Hepatocyte (in vitro differentiated cells): ENCODE measurements at regions not wholly inside any gene's neighbourhood (a gene's known extent, or its start where the extent isn't known, plus 50 kb on each side); places are given as distances from the start of the nearest gene placed in this dataset.

Experiments used
- DNase-seq: peaks from one replicate; pipeline ENCODE4 v3.0.0-alpha.2; 2016; ENCODE audit warnings: low spot score
- H2AFZ ChIP-seq: fragments of 200-600 bp; sonication (generic); 2 replicates; pipeline ENCODE4 v1.6.0; 2016; ENCODE audit warnings: antibody characterized with exemption, mild to moderate bottlenecking
- H3K27ac ChIP-seq: fragments of 200-600 bp; sonication (generic); 2 replicates; pipeline ENCODE4 v1.5.1; 2016; ENCODE audit warnings: mild to moderate bottlenecking
- H3K27me3 ChIP-seq: fragments of 200-600 bp; sonication (generic); 2 replicates; pipeline ENCODE4 v1.6.1; 2016
- H3K36me3 ChIP-seq: fragments of 200-600 bp; sonication (generic); replicated peaks from 2 replicates; pipeline ENCODE4 v1.5.1; 2016; ENCODE audit warnings: low read depth; ENCODE audit not compliant: insufficient read depth
- H3K4me1 ChIP-seq: fragments of 200-600 bp; sonication (generic); 2 replicates; pipeline ENCODE4 v1.5.1; 2016; ENCODE audit warnings: mild to moderate bottlenecking, moderate library complexity; ENCODE audit not compliant: insufficient read depth
- H3K4me2 ChIP-seq: fragments of 200-600 bp; sonication (generic); 2 replicates; pipeline ENCODE4 v1.6.0; 2016
- H3K4me3 ChIP-seq: fragments of 200-600 bp; sonication (generic); 2 replicates; pipeline ENCODE4 v1.5.1; 2016; ENCODE audit warnings: mild to moderate bottlenecking
- H3K79me2 ChIP-seq: fragments of 200-600 bp; sonication (generic); 2 replicates; pipeline ENCODE4 v1.6.0; 2017; ENCODE audit warnings: mild to moderate bottlenecking
- H3K9me2 ChIP-seq: fragments of 200-600 bp; sonication (generic); replicated peaks from 2 replicates; pipeline ENCODE4 v1.6.0; 2017; ENCODE audit warnings: mild to moderate bottlenecking; ENCODE audit not compliant: insufficient read depth
- H3K9me3 ChIP-seq: fragments of 200-600 bp; sonication (generic); 2 replicates; pipeline ENCODE4 v1.5.1; 2016; ENCODE audit warnings: low read depth, mild to moderate bottlenecking
- H4K20me1 ChIP-seq: fragments of 200-600 bp; sonication (generic); 2 replicates; pipeline ENCODE4 v1.6.0; 2016; ENCODE audit warnings: mild to moderate bottlenecking; ENCODE audit not compliant: insufficient read depth, poor library complexity, severe bottlenecking
- EZH2 ChIP-seq: fragments of 200-600 bp; sonication (generic); IDR thresholded peaks from 2 replicates; pipeline ENCODE4 v1.6.1; 2016; ENCODE audit warnings: antibody characterized with exemption, mild to moderate bottlenecking, borderline replicate concordance
- EZH2phosphoT487 ChIP-seq: fragments of 200-600 bp; sonication (generic); IDR thresholded peaks from one replicate; pipeline ENCODE4 v1.6.1; 2018; ENCODE audit warnings: antibody characterized with exemption, mild to moderate bottlenecking, low read depth, moderate library complexity; ENCODE audit not compliant: unreplicated experiment, severe bottlenecking
- WGBS: methylation state at CpG from one replicate; pipeline ENCODE4 v1.1.6; 2016; ENCODE audit warnings: low lambda C conversion rate; ENCODE audit errors: missing lambda C conversion rate; 5-methylcytosine and 5-hydroxymethylcytosine counted together
- TF ChIP-seq, protein P1 (sequence below): fragments of 200-600 bp; sonication (generic); IDR thresholded peaks from 2 replicates; pipeline ENCODE4 v1.5.1; 2016; ENCODE audit warnings: antibody characterized with exemption, mild to moderate bottlenecking; ENCODE audit not compliant: poor library complexity

DNA sequence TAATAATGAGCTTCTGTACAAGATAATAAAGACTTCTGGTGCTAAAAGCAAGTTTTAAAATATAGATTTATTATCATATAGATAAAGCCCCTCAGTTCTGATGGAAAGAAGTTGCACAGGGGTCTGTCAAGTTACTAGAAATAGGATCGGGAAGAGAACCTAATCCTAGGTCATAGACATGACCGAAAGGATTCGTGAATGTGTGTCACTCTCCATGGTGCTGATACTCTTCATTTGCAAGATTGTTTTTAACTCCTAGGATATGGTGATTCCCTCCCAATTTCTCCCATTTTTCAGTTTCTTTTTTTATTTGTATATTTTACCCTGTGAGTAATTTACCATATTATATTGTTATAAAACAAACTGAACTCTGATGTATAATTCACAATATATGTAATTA is 58.9 kb upstream of the CTNNA2 start:
- no peaks in the 10 kb centered on the region for H4K20me1 ChIP-seq
- no peak overlapping the region for H3K27ac ChIP-seq
- no peaks in the 10 kb centered on the region for H3K9me3 ChIP-seq
- TF ChIP-seq EZH2phosphoT487 (no peak), EZH2 (no peak)
- TF ChIP-seq, protein P1, sequence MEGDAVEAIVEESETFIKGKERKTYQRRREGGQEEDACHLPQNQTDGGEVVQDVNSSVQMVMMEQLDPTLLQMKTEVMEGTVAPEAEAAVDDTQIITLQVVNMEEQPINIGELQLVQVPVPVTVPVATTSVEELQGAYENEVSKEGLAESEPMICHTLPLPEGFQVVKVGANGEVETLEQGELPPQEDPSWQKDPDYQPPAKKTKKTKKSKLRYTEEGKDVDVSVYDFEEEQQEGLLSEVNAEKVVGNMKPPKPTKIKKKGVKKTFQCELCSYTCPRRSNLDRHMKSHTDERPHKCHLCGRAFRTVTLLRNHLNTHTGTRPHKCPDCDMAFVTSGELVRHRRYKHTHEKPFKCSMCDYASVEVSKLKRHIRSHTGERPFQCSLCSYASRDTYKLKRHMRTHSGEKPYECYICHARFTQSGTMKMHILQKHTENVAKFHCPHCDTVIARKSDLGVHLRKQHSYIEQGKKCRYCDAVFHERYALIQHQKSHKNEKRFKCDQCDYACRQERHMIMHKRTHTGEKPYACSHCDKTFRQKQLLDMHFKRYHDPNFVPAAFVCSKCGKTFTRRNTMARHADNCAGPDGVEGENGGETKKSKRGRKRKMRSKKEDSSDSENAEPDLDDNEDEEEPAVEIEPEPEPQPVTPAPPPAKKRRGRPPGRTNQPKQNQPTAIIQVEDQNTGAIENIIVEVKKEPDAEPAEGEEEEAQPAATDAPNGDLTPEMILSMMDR, result no peak
- H3K4me1 ChIP-seq, result no peaks in the 10 kb centered on the region
- no peak overlapping the region for H2AFZ ChIP-seq
- no peak overlapping the region for H3K4me2 ChIP-seq
- 14% methylated on average over 3 of the region's 3 CpGs for WGBS
- H3K36me3 ChIP-seq, result no peaks in the 10 kb centered on the region
- H3K9me2 ChIP-seq, result no peaks in the 10 kb centered on the region
- no peak overlapping the region for H3K4me3 ChIP-seq
- peak; percentile 34 for DNase-seq
- H3K79me2 ChIP-seq, result no peaks in the 10 kb centered on the region
- H3K27me3 ChIP-seq, result no peaks in the 10 kb centered on the region

DNA sequence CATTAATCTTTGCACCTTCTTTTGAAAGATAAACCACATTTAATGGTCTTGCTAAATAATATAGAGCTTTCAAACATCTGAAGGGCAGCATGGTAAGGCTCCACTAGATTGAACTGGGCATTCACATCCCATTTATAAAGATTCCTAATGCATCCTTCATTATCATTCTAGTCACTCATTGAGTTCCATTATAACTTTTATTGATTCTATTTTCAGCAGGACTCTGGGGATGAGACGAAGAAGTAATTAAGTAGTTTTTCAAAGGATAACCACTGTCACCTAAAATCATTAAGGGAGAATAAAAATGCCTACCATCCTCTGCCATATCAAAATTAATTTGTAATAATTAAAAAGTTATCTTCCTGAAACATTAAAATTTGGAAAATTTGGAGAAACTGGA is 60.2 kb upstream of the CTNNA2 start:
- no peak overlapping the region for H3K4me2 ChIP-seq
- DNase-seq, result no peak
- H3K4me1 ChIP-seq, result no peaks in the 10 kb centered on the region
- no peaks in the 10 kb centered on the region for H3K36me3 ChIP-seq
- H3K4me3 ChIP-seq, result no peak overlapping the region
- H3K79me2 ChIP-seq, result no peaks in the 10 kb centered on the region
- no peak overlapping the region for H2AFZ ChIP-seq
- no peaks in the 10 kb centered on the region for H4K20me1 ChIP-seq
- no peak overlapping the region for H3K27ac ChIP-seq
- no peaks in the 10 kb centered on the region for H3K9me3 ChIP-seq
- 73% methylated on average over 1 of the region's 1 CpG for WGBS
- no peaks in the 10 kb centered on the region for H3K27me3 ChIP-seq
- no peaks in the 10 kb centered on the region for H3K9me2 ChIP-seq
- TF ChIP-seq EZH2phosphoT487, result no peak
- TF ChIP-seq EZH2, result no peak
- TF ChIP-seq, protein P1, result no peak

DNA sequence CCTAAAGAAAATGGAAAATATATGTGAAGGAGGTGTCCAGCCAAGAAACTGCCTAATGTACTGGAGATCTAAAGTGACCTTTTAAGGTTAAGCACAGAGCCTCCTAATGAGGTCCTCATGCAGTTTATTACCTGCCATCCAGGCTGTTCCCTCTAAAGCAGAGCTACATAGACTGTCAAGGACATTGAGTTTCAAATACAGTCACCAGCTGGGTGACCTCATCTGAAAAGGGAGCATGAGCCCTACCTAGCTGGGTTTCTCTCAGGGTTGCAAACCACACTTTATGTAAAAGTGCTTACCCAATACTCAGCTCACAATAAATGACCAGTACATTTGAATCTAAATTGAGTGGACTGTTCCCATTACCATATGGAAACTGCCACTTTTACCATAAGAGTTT is 65.4 kb upstream of the CTNNA2 start:
- DNase-seq, result no peak
- TF ChIP-seq EZH2phosphoT487, result no peak
- no peak for TF ChIP-seq EZH2
- TF ChIP-seq, protein P1, result no peak
- Histone ChIP-seq H3K4me1 (no peaks in the 10 kb centered on the region), H3K9me2 (no peaks in the 10 kb centered on the region), H4K20me1 (no peaks in the 10 kb centered on the region), H3K9me3 (no peaks in the 10 kb centered on the region), H3K4me2 (no peak overlapping the region), H2AFZ (no peak overlapping the region), H3K4me3 (no peak overlapping the region), H3K36me3 (no peaks in the 10 kb centered on the region), H3K27me3 (no peaks in the 10 kb centered on the region), H3K79me2 (no peaks in the 10 kb centered on the region), H3K27ac (no peak overlapping the region)

DNA sequence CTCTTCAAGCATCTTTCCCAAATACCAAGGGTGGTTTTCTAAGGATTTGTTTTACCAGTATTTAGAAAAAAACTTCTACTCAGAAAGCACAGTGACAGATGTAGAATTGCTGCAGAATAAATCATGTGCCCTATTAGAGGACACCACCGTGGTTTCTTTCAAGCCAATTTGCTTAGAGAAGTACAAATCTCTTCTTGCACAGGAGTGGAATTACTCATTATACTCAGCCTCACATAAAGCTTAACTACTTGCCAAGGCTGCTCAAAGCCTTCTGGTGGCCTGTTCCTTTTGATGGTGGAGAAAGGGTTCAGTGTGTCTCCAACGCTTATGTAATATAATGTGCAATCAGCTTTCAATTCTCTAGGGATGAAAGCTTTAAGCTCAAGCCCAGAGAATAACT is 66.5 kb upstream of the CTNNA2 start:
- no peak for TF ChIP-seq EZH2
- TF ChIP-seq EZH2phosphoT487, result no peak
- TF ChIP-seq, protein P1, result no peak
- Histone ChIP-seq H3K27me3 (no peaks in the 10 kb centered on the region), H3K9me3 (no peaks in the 10 kb centered on the region), H3K4me1 (no peaks in the 10 kb centered on the region), H3K9me2 (no peaks in the 10 kb centered on the region), H3K79me2 (no peaks in the 10 kb centered on the region), H2AFZ (no peak overlapping the region), H3K27ac (no peak overlapping the region), H4K20me1 (no peaks in the 10 kb centered on the region), H3K4me2 (no peak overlapping the region), H3K4me3 (no peak overlapping the region), H3K36me3 (no peaks in the 10 kb centered on the region)
- 76% methylated on average over 2 of the region's 2 CpGs for WGBS
- no peak for DNase-seq
